Activated CD4-positive, alpha-beta T cell treated with anti-CD3 and anti-CD28 coated beads, Interleukin-2, amount 10 ng/mL, durations not matched to agents 24 days and 14 days (primary cell): ENCODE measurements at regions not wholly inside any gene's neighbourhood (a gene's known extent, or its start where the extent isn't known, plus 50 kb on each side); places are given as distances from the start of the nearest gene placed in this dataset.

Experiments
- DNase-seq: peaks from one replicate; pipeline ENCODE4 v3.0.0; 2022
- H3K27ac Mint-ChIP-seq: one replicate; pipeline ENCODE4 v1.8.0; 2022; ENCODE audit warnings: mild to moderate bottlenecking, mixed read lengths
- H3K27me3 Mint-ChIP-seq: one replicate; pipeline ENCODE4 v1.8.0; 2022; ENCODE audit warnings: mixed read lengths
- H3K36me3 Mint-ChIP-seq: one replicate; pipeline ENCODE4 v1.8.0; 2022; ENCODE audit warnings: low read depth, mild to moderate bottlenecking, mixed read lengths
- H3K4me1 Mint-ChIP-seq: one replicate; pipeline ENCODE4 v1.8.0; 2021; ENCODE audit warnings: mixed read lengths
- H3K4me3 Mint-ChIP-seq: one replicate; pipeline ENCODE4 v1.8.0; 2022; ENCODE audit warnings: mild to moderate bottlenecking, moderate library complexity, mixed read lengths
- H3K9me3 Mint-ChIP-seq: one replicate; pipeline ENCODE4 v1.8.0; 2021; ENCODE audit warnings: mixed read lengths
- intact Hi-C: fragments of 100-400 bp; cut with micrococcal nuclease; formaldehyde crosslinking; loops from one replicate; pipeline ENCODE4 v1.15.1; 2023

DNA sequence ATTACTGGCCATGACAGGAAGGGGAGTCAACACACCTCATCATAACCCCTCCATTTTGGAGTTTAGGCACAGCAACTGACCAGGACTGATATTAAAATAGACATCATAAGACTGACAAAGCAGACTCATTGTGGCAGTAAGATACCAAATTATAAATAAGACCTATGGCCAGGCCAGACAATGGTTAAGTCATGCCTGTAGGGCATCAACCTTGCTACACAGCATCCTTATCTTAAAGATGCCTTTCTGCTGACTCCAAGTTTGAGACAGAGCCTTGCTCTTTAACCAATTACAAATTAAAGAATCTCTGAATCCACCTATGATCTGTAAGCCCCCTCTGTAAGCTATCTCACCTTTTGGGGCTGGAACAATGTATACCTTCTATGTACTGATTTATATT is 65.5 kb downstream of the VCX2 start:
- intact Hi-C loops = no loop called here
- H3K27ac Mint-ChIP-seq = no peak overlapping the region
- DNase-seq = no peak
- peaks cover 3% of the 10 kb centered on the region for H3K9me3 Mint-ChIP-seq
- H3K36me3 Mint-ChIP-seq = no peaks in the 10 kb centered on the region
- H3K4me1 Mint-ChIP-seq = no peaks in the 10 kb centered on the region
- no peak overlapping the region for H3K4me3 Mint-ChIP-seq
- H3K27me3 Mint-ChIP-seq = no peaks in the 10 kb centered on the region

DNA sequence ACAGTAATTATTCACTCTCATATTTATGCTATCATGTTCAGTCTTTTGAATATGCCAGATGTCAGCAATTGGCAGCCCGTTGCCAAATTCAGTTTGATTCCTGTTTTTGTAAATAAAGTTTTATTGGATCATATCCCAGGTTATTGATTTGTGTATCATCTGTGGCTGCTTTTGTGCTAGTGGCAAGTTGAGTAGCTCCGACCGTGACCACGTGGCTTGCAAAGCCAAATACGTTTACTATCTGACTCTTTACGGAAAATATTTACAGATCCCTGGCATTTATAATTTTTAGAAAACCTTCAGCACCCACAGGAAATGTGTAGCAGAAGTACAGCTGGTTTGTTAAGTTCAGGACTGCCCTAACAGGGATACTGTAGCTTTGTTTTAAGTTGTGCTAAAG is 67.4 kb downstream of the VCX2 start:
- Mint-ChIP-seq H3K4me1 (no peaks in the 10 kb centered on the region), H3K36me3 (no peaks in the 10 kb centered on the region), H3K27me3 (no peaks in the 10 kb centered on the region), H3K9me3 (peaks cover 2% of the 10 kb centered on the region), H3K4me3 (no peak overlapping the region), H3K27ac (no peak overlapping the region)
- no peak for DNase-seq
- intact Hi-C loops = no loop called here

DNA sequence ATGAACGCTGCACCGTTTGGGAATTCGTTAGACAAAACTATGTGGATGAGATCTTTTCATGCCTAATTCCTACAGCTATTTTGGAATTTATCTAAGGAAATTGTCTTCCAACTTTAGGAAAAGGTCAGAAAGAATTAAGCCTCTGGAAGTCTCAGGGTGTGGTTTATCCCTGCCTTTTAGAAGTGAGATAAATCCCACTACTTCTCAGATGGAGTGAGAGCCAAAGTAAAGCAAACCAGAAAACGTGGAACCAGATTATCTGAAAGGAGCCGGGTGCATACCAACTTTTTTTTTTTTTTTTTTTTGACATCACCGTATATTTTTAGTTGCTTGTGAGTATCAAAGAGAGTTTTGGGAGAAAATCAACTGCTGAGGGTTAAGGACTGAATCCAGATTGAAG is 79.6 kb downstream of the VCX2 start:
- no peak overlapping the region for H3K4me3 Mint-ChIP-seq
- H3K4me1 Mint-ChIP-seq = no peaks in the 10 kb centered on the region
- DNase-seq = no peak
- H3K27me3 Mint-ChIP-seq = no peaks in the 10 kb centered on the region
- H3K27ac Mint-ChIP-seq = no peak overlapping the region
- no peaks in the 10 kb centered on the region for H3K36me3 Mint-ChIP-seq
- no peaks in the 10 kb centered on the region for H3K9me3 Mint-ChIP-seq
- intact Hi-C loops = no loop called here

DNA sequence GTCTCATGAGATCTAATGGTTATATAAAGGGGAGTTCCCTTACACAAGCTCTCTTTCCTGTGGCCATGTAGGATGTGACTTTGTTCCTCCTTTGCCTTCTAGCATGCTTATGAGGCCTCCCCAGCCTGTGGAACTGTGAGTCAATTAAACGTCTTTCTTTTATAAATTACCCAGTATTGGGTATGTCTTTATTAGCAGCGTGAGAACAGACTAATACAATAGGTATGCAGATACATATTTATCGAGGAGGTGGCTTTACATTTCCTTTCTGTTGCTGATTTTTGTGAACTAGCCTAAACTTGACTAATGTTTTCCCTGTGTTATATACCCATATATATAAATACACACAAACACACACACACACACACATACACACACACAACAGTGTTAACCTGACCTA is 80.2 kb downstream of the VCX2 start:
- no peaks in the 10 kb centered on the region for H3K4me1 Mint-ChIP-seq
- intact Hi-C loops = no loop called here
- no peaks in the 10 kb centered on the region for H3K9me3 Mint-ChIP-seq
- DNase-seq = no peak
- no peaks in the 10 kb centered on the region for H3K36me3 Mint-ChIP-seq
- no peaks in the 10 kb centered on the region for H3K27me3 Mint-ChIP-seq
- H3K4me3 Mint-ChIP-seq = no peak overlapping the region
- no peak overlapping the region for H3K27ac Mint-ChIP-seq

DNA sequence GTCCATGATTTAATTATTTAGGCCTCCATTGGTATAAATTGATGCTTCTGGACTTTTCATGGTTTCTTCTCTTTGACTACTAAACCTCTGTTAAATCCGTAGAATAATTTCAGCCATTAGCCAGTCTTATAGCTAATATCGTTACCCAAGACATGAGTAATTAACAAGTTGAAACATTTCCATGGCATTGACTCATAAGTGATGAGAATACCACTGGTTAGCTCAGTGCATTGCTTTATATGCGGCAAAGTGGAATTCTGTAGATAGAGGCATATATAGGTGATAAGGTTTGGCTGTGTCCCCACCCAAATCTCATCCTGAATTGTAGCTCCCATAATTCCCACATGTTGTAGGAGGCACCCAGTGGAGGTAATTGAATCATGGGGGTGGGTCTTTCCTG is 80.6 kb downstream of the VCX2 start:
- no peaks in the 10 kb centered on the region for H3K36me3 Mint-ChIP-seq
- intact Hi-C loops = no loop called here
- no peak overlapping the region for H3K4me3 Mint-ChIP-seq
- H3K4me1 Mint-ChIP-seq = no peaks in the 10 kb centered on the region
- no peak for DNase-seq
- no peaks in the 10 kb centered on the region for H3K9me3 Mint-ChIP-seq
- H3K27me3 Mint-ChIP-seq = no peaks in the 10 kb centered on the region
- H3K27ac Mint-ChIP-seq = no peak overlapping the region

DNA sequence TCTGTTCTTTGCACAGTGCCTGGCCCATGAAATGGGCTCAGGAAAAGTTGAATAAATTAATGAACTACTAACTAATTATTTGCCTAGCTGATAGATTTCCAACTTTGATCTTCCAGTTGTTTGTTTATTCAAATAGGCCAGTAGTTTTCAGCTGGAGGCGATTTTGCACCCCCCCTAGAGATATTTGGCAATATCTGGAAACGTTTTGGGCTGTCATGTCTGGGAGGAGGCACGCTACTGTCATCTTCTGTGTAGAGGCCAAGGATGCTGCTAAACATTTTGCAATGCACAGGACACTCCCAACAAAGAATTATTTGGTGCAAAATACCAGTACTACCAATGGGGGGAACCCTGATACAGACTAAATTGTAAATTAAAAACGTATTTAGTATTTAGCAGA is 81.9 kb downstream of the VCX2 start:
- no peak overlapping the region for H3K4me3 Mint-ChIP-seq
- H3K4me1 Mint-ChIP-seq = no peaks in the 10 kb centered on the region
- no peak for DNase-seq
- H3K27ac Mint-ChIP-seq = no peak overlapping the region
- H3K9me3 Mint-ChIP-seq = no peaks in the 10 kb centered on the region
- H3K27me3 Mint-ChIP-seq = no peaks in the 10 kb centered on the region
- intact Hi-C loops = no loop called here
- no peaks in the 10 kb centered on the region for H3K36me3 Mint-ChIP-seq

DNA sequence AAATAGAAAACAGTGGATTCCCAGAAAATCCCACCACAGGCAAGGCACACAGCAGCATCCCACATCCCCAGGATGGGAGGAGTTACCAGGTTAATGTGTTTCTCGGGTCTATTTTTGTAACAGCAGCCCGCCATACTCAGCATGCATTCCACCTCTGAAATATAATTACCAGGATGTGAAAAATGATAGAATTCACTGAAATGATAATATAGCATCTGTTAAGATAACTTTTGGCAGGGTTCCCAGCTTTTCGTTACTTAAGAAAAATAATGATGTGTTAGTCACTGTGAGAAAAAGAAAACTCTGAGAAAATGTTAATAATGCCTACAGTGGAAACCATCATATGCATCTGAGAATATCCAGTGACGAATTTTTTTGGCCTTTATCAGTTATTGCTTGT is 87.1 kb downstream of the VCX2 start:
- intact Hi-C loops = no loop called here
- Mint-ChIP-seq H3K27me3 (no peaks in the 10 kb centered on the region), H3K9me3 (no peaks in the 10 kb centered on the region), H3K36me3 (no peaks in the 10 kb centered on the region), H3K27ac (no peak overlapping the region), H3K4me3 (no peak overlapping the region), H3K4me1 (no peaks in the 10 kb centered on the region)
- DNase-seq = no peak

DNA sequence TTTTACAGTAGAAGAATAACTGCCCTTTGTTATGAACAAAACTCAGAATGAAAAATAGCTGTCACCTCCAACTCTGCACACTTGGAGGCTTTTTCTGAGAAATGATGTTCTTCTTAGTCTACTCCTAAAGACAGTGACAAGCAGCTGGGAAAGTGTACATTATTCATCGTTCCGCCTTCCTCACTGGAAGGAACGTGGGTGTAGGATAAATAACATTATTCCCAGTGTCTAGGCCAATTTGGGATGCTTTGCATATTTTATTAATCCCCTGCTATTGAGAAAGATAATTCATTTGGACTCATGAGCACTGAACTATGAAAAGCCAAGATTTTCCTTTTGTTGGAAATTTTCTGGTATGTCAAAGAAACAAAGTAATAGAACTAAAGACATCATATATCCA is 87.8 kb downstream of the VCX2 start:
- DNase-seq = no peak
- no peaks in the 10 kb centered on the region for H3K36me3 Mint-ChIP-seq
- no peak overlapping the region for H3K4me3 Mint-ChIP-seq
- no peak overlapping the region for H3K27ac Mint-ChIP-seq
- H3K4me1 Mint-ChIP-seq = no peaks in the 10 kb centered on the region
- no peaks in the 10 kb centered on the region for H3K27me3 Mint-ChIP-seq
- H3K9me3 Mint-ChIP-seq = no peaks in the 10 kb centered on the region
- intact Hi-C loops = no loop called here

DNA sequence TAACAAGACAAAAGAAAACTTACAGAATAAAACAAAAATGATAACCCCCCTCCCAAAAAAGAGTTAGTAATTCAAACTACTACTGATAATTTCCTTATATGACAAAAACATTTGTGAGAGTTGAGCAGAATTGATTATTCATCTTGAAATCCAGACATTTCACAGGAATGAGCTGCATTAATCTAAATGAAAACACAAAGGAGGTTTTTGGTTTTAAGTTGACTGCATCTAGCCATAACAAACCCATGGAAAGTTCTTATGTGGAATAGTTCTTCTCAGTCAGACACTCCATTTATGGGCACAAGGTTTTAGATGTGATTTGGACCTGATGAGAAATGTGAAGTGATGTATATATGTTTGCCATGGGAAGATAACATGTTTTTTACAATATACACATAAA is 95.4 kb downstream of the VCX2 start:
- no peaks in the 10 kb centered on the region for H3K9me3 Mint-ChIP-seq
- H3K4me3 Mint-ChIP-seq = no peak overlapping the region
- H3K4me1 Mint-ChIP-seq = no peaks in the 10 kb centered on the region
- no peak for DNase-seq
- H3K27me3 Mint-ChIP-seq = no peaks in the 10 kb centered on the region
- intact Hi-C loops = no loop called here
- H3K36me3 Mint-ChIP-seq = no peaks in the 10 kb centered on the region
- no peak overlapping the region for H3K27ac Mint-ChIP-seq

DNA sequence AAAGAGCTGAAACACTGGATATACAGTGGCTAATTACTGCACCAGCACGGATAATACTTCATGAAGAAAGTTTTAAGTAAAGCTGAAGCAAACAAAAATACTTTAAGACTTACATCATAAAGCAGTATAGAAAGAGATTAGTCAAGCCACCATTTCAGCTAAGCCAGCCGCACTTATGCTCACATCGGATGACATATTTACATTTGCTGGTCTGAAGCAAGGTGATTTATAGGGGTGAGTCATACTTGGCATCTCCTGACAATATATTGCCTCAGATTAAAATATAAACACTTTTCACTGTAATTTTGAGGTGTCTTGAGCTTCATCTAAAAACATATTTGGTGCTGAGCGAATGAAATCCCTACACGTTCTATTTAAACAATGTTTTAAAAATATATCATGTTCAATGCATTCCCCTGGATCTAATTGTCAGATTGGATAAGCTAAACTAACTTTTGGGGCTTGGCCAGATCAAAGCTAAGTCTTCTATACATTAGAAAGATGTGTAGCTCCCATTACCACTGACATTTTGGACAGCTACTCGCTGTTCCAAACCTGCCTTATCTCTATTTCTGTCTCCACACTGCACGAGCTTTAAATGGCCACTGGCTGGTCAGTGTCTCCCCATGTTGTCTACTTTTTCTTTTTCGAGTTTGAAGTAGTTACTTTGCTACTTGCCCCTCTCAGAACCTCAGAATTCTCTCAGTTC is 103.2 kb downstream of the VCX2 start:
- Mint-ChIP-seq H3K36me3 (no peaks in the 10 kb centered on the region), H3K27ac (no peak overlapping the region), H3K4me3 (no peak overlapping the region), H3K9me3 (no peaks in the 10 kb centered on the region), H3K4me1 (no peaks in the 10 kb centered on the region), H3K27me3 (no peaks in the 10 kb centered on the region)
- intact Hi-C loops = no loop called here
- no peak for DNase-seq

DNA sequence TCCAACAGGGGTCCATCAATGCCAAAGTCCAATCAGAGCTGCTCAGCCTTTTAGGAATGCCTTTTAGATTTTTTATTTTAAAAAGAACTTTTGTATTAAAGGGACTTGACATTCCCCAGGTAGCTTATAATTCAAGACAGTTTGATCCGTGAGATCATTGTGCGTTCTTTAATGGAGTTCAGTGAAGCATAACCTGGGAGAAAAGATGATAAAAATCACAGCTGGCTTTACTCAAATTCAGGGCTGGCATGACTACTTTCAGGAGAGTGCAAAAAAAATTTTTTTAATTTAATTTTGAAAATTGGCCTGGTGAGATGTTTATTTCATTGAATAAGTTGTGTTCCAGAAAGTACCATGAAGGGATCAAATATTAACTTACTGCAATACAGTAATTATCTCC is 118.2 kb downstream of the VCX2 start:
- H3K27me3 Mint-ChIP-seq = no peaks in the 10 kb centered on the region

DNA sequence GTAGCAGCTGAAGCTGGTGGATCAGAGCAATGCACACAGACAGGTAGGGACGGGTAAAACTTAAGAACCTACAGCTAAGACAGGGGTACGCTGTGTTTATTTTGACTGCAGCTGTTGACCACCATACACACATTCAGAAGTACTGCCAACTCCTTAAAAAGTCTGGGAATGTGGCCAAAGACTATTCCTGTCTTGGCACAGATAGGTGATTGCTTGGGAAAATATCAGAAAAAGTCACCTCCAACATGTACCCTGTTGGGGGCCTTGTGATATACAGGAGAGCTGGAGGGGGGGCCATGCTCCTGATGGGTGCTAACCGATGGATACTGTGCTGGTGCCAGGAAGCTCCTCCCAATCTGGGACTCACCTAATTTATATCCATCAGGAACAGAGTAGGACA is 121.2 kb downstream of the VCX2 start:
- Mint-ChIP-seq H3K4me3 (no peak overlapping the region), H3K27ac (no peak overlapping the region)

More for the DNA sequence above, 118.2 kb downstream of the VCX2 start:
- H3K4me1 Mint-ChIP-seq = no peaks in the 10 kb centered on the region
- no peak overlapping the region for H3K27ac Mint-ChIP-seq
- no peak overlapping the region for H3K4me3 Mint-ChIP-seq
- no peak for DNase-seq
- intact Hi-C loops = no loop called here
- H3K36me3 Mint-ChIP-seq = no peaks in the 10 kb centered on the region
- no peaks in the 10 kb centered on the region for H3K9me3 Mint-ChIP-seq

DNA sequence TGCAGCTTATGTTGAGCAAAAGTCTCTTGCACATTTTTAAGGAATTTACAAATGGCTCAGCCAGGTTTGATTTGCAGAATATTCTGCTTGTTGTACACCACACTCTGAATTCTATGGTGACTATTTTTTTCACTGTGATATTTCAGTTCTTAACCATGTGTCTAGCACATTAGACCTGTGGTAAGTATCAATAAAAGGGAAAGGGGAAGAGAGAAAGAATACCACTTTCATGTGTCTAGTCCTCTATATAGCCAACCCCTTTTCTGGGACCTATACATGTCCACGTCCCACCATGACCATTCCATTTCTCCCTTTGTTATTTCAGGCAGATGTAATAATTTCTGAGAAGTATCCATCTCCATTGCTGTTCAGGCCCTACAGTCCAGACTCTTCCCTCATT is 121.3 kb upstream of the PNPLA4 start:
- no peaks in the 10 kb centered on the region for H3K36me3 Mint-ChIP-seq
- no peak overlapping the region for H3K4me3 Mint-ChIP-seq
- DNase-seq = no peak
- H3K27me3 Mint-ChIP-seq = no peaks in the 10 kb centered on the region
- H3K4me1 Mint-ChIP-seq = no peaks in the 10 kb centered on the region
- intact Hi-C loops = no loop called here
- H3K27ac Mint-ChIP-seq = no peak overlapping the region
- no peaks in the 10 kb centered on the region for H3K9me3 Mint-ChIP-seq

More for the DNA sequence above, 121.2 kb downstream of the VCX2 start:
- intact Hi-C loops = no loop called here
- no peaks in the 10 kb centered on the region for H3K9me3 Mint-ChIP-seq
- H3K4me1 Mint-ChIP-seq = no peaks in the 10 kb centered on the region
- no peak for DNase-seq
- H3K36me3 Mint-ChIP-seq = no peaks in the 10 kb centered on the region
- no peaks in the 10 kb centered on the region for H3K27me3 Mint-ChIP-seq

DNA sequence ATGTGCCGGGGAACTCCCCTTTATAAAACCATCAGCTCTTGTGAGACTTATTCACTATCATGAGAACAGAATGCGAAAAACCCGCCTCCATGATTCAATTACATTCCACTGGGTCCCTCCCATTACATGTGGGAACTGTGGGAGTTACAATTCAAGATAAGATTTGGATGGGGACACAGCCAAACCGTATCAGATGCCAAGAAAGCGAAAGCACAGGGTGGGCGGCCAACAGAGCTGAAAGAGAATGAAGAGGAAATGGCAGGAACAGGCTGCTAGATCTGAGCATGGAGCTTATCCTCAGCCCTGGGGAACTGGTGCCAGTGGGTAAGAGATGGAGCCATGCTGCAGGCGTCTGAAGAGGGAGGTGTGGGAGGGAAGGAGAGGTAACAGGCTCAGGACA is 117.7 kb upstream of the PNPLA4 start:
- Mint-ChIP-seq H3K27ac (no peak overlapping the region), H3K4me1 (no peaks in the 10 kb centered on the region), H3K36me3 (no peaks in the 10 kb centered on the region), H3K27me3 (no peaks in the 10 kb centered on the region), H3K4me3 (no peak overlapping the region), H3K9me3 (no peaks in the 10 kb centered on the region)
- no peak for DNase-seq
- intact Hi-C loops = no loop called here

DNA sequence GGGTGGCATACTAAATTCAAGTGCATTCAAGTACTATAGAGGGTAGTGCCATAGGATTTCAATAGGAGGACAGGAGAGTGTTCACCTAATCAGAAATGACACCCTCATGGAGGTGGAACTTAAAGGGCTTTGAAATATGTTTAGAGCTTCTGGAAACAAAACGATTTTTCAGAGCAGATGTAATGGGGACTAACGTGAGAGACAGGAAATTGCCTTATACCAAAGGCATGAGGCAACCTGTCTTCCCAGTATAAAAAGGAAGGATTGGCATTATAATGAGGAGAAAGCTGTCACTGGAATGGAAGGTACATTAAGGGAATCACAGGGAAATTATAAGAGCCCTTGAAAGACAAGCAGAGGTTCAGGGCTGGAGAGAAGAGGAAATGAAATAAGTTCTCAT is 116.3 kb upstream of the PNPLA4 start:
- Mint-ChIP-seq H3K4me3 (no peak overlapping the region), H3K36me3 (no peaks in the 10 kb centered on the region), H3K27me3 (no peaks in the 10 kb centered on the region), H3K27ac (no peak overlapping the region), H3K9me3 (no peaks in the 10 kb centered on the region), H3K4me1 (no peaks in the 10 kb centered on the region)
- DNase-seq = no peak
- intact Hi-C loops = no loop called here
